Karpas-422 (cell line): ENCODE measurements at regions not wholly inside any gene's neighbourhood (a gene's known extent, or its start where the extent isn't known, plus 50 kb on each side); places are given as distances from the start of the nearest gene placed in this dataset.

Source experiments
- DNase-seq: peaks from one replicate; pipeline ENCODE4 v3.0.0-alpha.2; 2015
- H2AFZ ChIP-seq: fragments of 200-600 bp; sonication (generic); 2 replicates; pipeline ENCODE4 v1.6.1; 2014; ENCODE audit warnings: antibody characterized with exemption, low read length, mixed read lengths
- H3K27ac ChIP-seq: fragments of 200-600 bp; sonication (generic); 2 replicates; pipeline ENCODE4 v1.5.1; 2014; ENCODE audit warnings: mild to moderate bottlenecking, low read length, moderate library complexity
- H3K27me3 ChIP-seq: fragments of 200-600 bp; sonication (generic); 2 replicates; pipeline ENCODE4 v1.6.1; 2014; ENCODE audit warnings: low read length, mixed read lengths
- H3K36me3 ChIP-seq: fragments of 200-600 bp; sonication (generic); 2 replicates; pipeline ENCODE4 v1.6.1; 2014; ENCODE audit warnings: low read length, mixed read lengths; ENCODE audit not compliant: insufficient read depth
- H3K4me1 ChIP-seq: fragments of 200-600 bp; sonication (generic); 2 replicates; pipeline ENCODE4 v1.6.1; 2014; ENCODE audit warnings: mild to moderate bottlenecking, low read length, mixed read lengths
- H3K4me2 ChIP-seq: fragments of 200-600 bp; sonication (generic); 2 replicates; pipeline ENCODE4 v1.6.1; 2014; ENCODE audit warnings: low read length, low read depth, mild to moderate bottlenecking; ENCODE audit not compliant: poor library complexity, severe bottlenecking
- H3K4me3 ChIP-seq: fragments of 200-600 bp; sonication (generic); 2 replicates; pipeline ENCODE4 v1.5.1; 2014; ENCODE audit warnings: mild to moderate bottlenecking, antibody characterized with exemption, low read length, mixed read lengths
- H3K79me2 ChIP-seq: fragments of 200-600 bp; sonication (generic); 2 replicates; pipeline ENCODE4 v1.6.1; 2014; ENCODE audit warnings: mild to moderate bottlenecking, low read length, mixed read lengths
- H3K9ac ChIP-seq: fragments of 200-600 bp; sonication (generic); 2 replicates; pipeline ENCODE4 v1.6.0; 2014; ENCODE audit warnings: low read length
- H3K9me2 ChIP-seq: fragments of 200-600 bp; sonication (generic), shearing (Covaris generic); replicated peaks from 2 replicates; pipeline ENCODE4 v1.6.0; 2014; ENCODE audit warnings: mild to moderate bottlenecking, low read length, moderate library complexity; ENCODE audit not compliant: insufficient read depth
- H3K9me3 ChIP-seq: fragments of 300-700, 200-600 bp; sonication (generic); 2 replicates; pipeline ENCODE4 v1.6.1; 2014; ENCODE audit warnings: low read length, mixed read lengths
- H4K20me1 ChIP-seq: fragments of 200-600 bp; sonication (generic); 2 replicates; pipeline ENCODE4 v1.6.1; 2014; ENCODE audit warnings: mild to moderate bottlenecking, antibody characterized with exemption, low read length, low read depth; ENCODE audit not compliant: insufficient read depth

DNA sequence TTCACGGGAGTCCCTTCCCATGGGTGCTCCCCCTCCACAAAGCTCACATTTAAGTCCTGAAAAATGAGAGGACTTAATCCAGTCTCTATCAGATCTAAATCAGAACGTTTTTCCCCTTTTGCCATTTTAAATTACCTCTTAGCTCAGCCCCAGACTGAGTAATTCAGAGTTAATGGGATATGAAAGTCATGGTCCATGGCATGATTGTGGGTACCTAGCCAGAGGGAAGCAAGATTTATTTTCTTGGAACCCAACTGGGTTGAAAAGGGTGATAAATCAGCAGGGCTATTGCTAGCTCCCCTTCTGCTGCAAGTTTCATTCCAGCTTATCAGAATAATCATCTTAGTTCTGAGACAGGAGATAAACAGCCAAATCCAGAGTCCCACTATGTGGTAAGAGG, 320.2 kb upstream of the CHD6 start:
- Histone ChIP-seq H3K9me3 (no peaks in the 10 kb centered on the region), H3K4me1 (no peaks in the 10 kb centered on the region), H4K20me1 (no peaks in the 10 kb centered on the region), H2AFZ (no peak overlapping the region), H3K27me3 (no peaks in the 10 kb centered on the region), H3K9me2 (no peaks in the 10 kb centered on the region), H3K79me2 (no peaks in the 10 kb centered on the region), H3K4me3 (no peak overlapping the region), H3K9ac (no peak overlapping the region), H3K27ac (no peak overlapping the region), H3K36me3 (no peaks in the 10 kb centered on the region), H3K4me2 (no peak overlapping the region)
- DNase-seq: no peak

DNA sequence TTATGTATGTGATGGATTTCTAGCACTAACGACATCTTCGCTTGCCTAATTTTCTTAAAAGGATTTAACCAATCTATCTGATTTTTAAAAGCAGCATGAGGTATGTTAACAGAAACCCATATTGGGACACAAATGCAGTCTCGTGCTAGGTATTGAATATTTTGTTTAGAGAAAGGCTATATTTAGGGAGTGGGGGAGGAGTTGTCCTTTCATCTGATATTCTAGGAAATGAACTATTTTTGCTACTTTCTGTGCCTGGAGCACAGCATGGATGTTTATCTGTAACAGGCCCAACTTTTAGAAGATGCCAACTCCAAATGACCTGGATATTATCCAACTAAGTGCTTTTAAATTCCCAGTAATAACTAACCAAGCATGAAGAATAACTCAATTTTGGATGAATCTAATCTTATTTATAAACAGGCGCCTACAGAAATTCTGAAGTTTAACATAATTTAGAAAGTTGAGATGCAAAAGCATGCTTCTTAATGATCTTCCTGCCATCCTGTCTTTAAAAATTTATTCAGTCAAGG, 317.1 kb upstream of the CHD6 start:
- no peaks in the 10 kb centered on the region for H4K20me1 ChIP-seq
- H3K27ac ChIP-seq: no peak overlapping the region
- no peaks in the 10 kb centered on the region for H3K36me3 ChIP-seq
- H3K27me3 ChIP-seq: no peaks in the 10 kb centered on the region
- H3K79me2 ChIP-seq: no peaks in the 10 kb centered on the region
- no peak overlapping the region for H2AFZ ChIP-seq
- H3K9me3 ChIP-seq: no peaks in the 10 kb centered on the region
- H3K4me2 ChIP-seq: no peak overlapping the region
- no peak overlapping the region for H3K4me3 ChIP-seq
- no peaks in the 10 kb centered on the region for H3K9me2 ChIP-seq
- DNase-seq: no peak
- H3K9ac ChIP-seq: no peak overlapping the region
- no peaks in the 10 kb centered on the region for H3K4me1 ChIP-seq

DNA sequence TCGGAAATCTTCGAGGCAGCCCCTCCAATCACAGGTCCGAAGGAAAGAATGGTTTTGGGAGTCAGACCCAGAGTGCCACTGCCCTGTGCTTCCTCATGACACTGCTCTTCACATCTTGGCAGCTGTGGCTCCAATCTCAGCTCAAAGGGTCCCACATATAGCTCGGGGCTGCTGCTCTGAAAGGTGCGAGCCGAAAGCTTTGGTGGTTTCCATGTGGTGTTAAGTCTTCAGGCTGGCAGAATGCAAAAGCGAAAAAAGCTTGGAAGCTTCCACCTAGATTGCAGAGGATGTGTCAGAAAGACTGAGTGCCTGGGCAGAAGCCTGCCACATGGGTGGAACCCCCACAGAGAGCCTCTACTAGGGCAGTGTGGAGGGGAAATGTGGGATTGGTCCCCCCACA, 314.3 kb upstream of the CHD6 start:
- Histone ChIP-seq H3K9me3 (no peaks in the 10 kb centered on the region), H3K4me2 (no peak overlapping the region), H3K9ac (no peak overlapping the region), H3K4me1 (no peaks in the 10 kb centered on the region), H4K20me1 (no peaks in the 10 kb centered on the region), H3K27ac (no peak overlapping the region), H3K9me2 (no peaks in the 10 kb centered on the region), H3K4me3 (no peak overlapping the region), H3K27me3 (no peaks in the 10 kb centered on the region), H3K36me3 (no peaks in the 10 kb centered on the region), H2AFZ (no peak overlapping the region), H3K79me2 (no peaks in the 10 kb centered on the region)
- DNase-seq: no peak

DNA sequence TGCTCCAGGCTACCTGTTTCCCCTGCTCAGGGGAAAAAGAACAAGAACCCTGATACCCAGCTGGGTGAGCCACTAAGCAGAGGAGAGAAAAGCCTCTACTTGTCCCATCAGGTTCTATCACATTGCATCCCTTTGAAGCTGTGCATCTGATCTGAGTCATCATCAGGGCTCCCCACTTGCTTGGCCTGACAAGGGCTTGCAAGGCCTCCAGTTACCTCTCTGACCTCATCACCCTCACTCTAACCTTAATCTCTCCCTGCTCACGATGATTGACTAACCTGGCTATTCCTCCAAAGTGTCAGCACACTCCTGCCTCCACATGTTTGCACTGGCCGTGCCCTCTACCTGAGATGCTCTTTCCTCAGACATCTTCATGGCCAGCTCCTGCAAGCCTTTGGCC, 309.5 kb upstream of the CHD6 start:
- no peak overlapping the region for H3K9ac ChIP-seq
- no peak overlapping the region for H3K4me3 ChIP-seq
- no peak overlapping the region for H2AFZ ChIP-seq
- no peak overlapping the region for H3K27ac ChIP-seq
- H3K4me2 ChIP-seq: no peak overlapping the region
- no peaks in the 10 kb centered on the region for H3K9me2 ChIP-seq
- H4K20me1 ChIP-seq: no peaks in the 10 kb centered on the region
- no peaks in the 10 kb centered on the region for H3K79me2 ChIP-seq
- peaks cover 3% of the 10 kb centered on the region; the same call in 1 of the 2 replicates for H3K27me3 ChIP-seq
- no peaks in the 10 kb centered on the region for H3K9me3 ChIP-seq
- DNase-seq: no peak
- H3K4me1 ChIP-seq: no peaks in the 10 kb centered on the region
- no peaks in the 10 kb centered on the region for H3K36me3 ChIP-seq

DNA sequence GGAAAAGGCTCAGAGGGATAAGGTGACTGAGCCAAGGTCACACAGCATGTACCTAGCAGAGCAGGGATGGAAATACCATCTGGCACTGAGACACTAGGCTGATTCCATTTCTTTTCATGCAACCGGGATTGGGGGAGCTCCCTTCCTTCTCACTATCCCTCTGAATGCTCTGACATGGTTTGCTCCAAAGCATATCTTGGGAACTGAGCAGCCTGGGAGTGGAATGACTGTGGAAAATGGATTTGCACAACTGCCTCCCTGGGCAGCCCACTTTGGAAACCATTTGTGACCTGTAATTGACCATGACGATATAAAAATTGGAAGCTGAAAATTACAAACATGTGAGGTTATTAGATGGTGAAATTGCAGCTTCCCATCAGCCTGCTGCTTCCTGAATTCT, 309.0 kb upstream of the CHD6 start:
- Histone ChIP-seq H3K9me3 (no peaks in the 10 kb centered on the region), H3K27me3 (peaks cover 3% of the 10 kb centered on the region; the same call in 1 of the 2 replicates), H4K20me1 (no peaks in the 10 kb centered on the region), H3K79me2 (no peaks in the 10 kb centered on the region), H3K27ac (no peak overlapping the region), H3K9ac (no peak overlapping the region), H3K4me2 (no peak overlapping the region), H3K4me3 (no peak overlapping the region), H3K4me1 (no peaks in the 10 kb centered on the region), H3K36me3 (no peaks in the 10 kb centered on the region), H2AFZ (no peak overlapping the region), H3K9me2 (no peaks in the 10 kb centered on the region)
- no peak for DNase-seq

DNA sequence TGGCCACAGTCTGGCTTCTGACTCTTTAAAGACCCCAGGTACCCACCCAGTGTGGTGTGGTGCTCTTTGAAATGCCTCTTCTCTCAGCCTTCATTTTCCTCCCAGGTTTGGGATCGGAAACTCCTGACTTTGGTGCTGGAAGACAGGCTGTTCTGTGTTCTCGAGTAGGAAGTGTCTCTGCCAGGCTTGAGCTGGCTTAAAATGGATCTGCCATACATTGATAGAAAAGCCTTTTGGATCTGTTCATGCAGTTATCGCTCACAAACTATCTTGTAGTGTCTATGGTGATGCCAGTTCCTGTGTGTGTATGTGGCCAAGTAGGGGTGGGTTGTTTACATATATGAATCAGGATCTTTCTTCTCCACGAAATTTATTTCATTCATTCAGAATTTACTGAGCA, 307.3 kb upstream of the CHD6 start:
- Histone ChIP-seq H3K4me1 (no peaks in the 10 kb centered on the region), H3K4me2 (no peak overlapping the region), H3K36me3 (no peaks in the 10 kb centered on the region), H4K20me1 (no peaks in the 10 kb centered on the region), H3K9me3 (no peaks in the 10 kb centered on the region), H2AFZ (no peak overlapping the region), H3K4me3 (no peak overlapping the region), H3K79me2 (no peaks in the 10 kb centered on the region), H3K27me3 (peaks cover 3% of the 10 kb centered on the region; the same call in 1 of the 2 replicates), H3K9me2 (no peaks in the 10 kb centered on the region), H3K27ac (no peak overlapping the region), H3K9ac (no peak overlapping the region)
- no peak for DNase-seq

DNA sequence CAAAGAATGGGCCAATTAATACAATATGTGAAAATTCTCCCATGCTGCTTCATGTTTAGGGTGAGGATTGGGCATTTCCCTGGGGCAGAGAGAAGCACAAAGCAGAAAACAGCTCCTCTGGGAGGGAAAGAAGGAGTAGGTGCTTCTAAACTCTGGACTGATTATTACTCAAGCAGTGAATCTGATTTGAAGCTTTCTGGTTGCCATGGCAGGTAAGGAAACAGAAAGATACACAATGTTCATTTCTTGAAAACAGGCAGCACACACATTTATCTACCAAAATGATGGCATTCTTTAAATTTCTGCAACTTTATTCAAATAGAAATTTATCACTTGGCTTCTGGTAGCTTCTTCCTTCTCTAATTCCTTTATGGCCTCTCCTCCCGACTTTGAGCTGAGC, 305.4 kb upstream of the CHD6 start:
- no peaks in the 10 kb centered on the region for H3K79me2 ChIP-seq
- H3K4me3 ChIP-seq: no peak overlapping the region
- no peaks in the 10 kb centered on the region for H3K36me3 ChIP-seq
- DNase-seq: no peak
- H3K27me3 ChIP-seq: peaks cover 3% of the 10 kb centered on the region; the same call in 1 of the 2 replicates
- no peaks in the 10 kb centered on the region for H3K9me2 ChIP-seq
- no peak overlapping the region for H3K27ac ChIP-seq
- H3K4me1 ChIP-seq: no peaks in the 10 kb centered on the region
- H4K20me1 ChIP-seq: no peaks in the 10 kb centered on the region
- no peaks in the 10 kb centered on the region for H3K9me3 ChIP-seq
- H3K9ac ChIP-seq: no peak overlapping the region
- H3K4me2 ChIP-seq: no peak overlapping the region
- no peak overlapping the region for H2AFZ ChIP-seq

DNA sequence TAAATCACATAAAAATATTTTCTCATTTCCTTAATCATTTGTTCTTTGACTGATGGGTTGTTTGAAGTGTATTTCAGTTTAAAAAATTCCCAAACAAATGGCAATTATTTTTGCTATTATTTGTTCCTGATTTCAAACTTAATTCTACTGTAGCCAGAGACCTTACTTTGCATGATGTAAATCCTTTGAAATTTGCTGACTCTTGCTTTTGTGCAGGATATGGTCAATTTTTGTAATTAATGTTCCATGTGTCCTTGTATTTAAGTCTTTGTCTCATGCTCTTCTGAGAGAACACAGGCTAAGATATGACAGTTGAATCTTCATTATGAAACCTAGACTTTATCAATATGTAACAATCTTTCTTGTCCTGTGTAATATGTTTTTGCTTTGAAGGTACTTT, 295.0 kb upstream of the CHD6 start:
- Histone ChIP-seq H3K4me2 (no peak overlapping the region), H3K9ac (no peak overlapping the region), H2AFZ (no peak overlapping the region), H3K9me2 (no peaks in the 10 kb centered on the region), H3K36me3 (no peaks in the 10 kb centered on the region; the same call in 1 of the 2 replicates), H3K79me2 (no peaks in the 10 kb centered on the region), H3K4me1 (peaks cover 4% of the 10 kb centered on the region; the same call in 1 of the 2 replicates), H3K4me3 (no peak overlapping the region), H3K27me3 (no peaks in the 10 kb centered on the region; the same call in 1 of the 2 replicates), H3K9me3 (peaks cover 9% of the 10 kb centered on the region), H3K27ac (no peak overlapping the region), H4K20me1 (no peaks in the 10 kb centered on the region)
- DNase-seq: no peak

DNA sequence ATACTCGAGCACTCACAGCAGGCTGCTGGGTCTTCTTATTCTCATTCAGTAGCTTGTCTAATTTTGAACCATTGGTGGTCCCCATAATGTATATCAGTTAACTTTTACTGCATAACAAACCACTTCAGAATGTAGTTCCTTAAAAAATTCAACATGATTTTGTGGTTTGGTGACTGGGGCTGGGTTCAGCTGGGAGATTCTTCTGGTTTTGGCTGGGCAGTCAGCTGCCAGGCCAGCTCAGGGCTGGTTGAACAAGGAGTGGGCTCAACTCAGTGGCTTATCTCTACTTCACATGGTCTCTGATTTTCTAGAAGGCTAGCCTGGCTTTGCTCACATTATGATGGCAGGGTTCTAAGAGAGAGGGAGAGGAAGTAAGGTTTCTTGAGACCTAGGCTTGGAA, 292.4 kb upstream of the CHD6 start:
- Histone ChIP-seq H3K27ac (no peak overlapping the region), H3K4me3 (no peak overlapping the region), H3K79me2 (no peaks in the 10 kb centered on the region), H3K4me1 (peaks cover 5% of the 10 kb centered on the region; the same call in 1 of the 2 replicates), H4K20me1 (no peaks in the 10 kb centered on the region), H3K9me2 (no peaks in the 10 kb centered on the region), H3K9ac (no peak overlapping the region), H3K9me3 (peaks cover 9% of the 10 kb centered on the region), H3K4me2 (no peak overlapping the region), H3K36me3 (no peaks in the 10 kb centered on the region; the same call in 1 of the 2 replicates), H3K27me3 (no peaks in the 10 kb centered on the region; the same call in 1 of the 2 replicates), H2AFZ (no peak overlapping the region)
- no peak for DNase-seq
